T-helper 1 cell treated with Interleukin-12 subunit alpha and Interleukin-12 subunit beta and Interleukin-4 antibody, amounts not matched to agents 30 ng/mL and 1 ng/mL, for 36 hours (primary cell): ENCODE measurements at regions not wholly inside any gene's neighbourhood (a gene's known extent, or its start where the extent isn't known, plus 50 kb on each side); places are given as distances from the start of the nearest gene placed in this dataset.

Experiments used
- intact Hi-C: fragments of 100-400 bp; cut with micrococcal nuclease; formaldehyde crosslinking; loops from one replicate; pipeline ENCODE4 v1.15.1; 2024

- intact Hi-C loops = no loop called here
Observed at GRCh38 chr22:23522623-23523251, 57.4 kb downstream of the IGLL1 start.

DNA sequence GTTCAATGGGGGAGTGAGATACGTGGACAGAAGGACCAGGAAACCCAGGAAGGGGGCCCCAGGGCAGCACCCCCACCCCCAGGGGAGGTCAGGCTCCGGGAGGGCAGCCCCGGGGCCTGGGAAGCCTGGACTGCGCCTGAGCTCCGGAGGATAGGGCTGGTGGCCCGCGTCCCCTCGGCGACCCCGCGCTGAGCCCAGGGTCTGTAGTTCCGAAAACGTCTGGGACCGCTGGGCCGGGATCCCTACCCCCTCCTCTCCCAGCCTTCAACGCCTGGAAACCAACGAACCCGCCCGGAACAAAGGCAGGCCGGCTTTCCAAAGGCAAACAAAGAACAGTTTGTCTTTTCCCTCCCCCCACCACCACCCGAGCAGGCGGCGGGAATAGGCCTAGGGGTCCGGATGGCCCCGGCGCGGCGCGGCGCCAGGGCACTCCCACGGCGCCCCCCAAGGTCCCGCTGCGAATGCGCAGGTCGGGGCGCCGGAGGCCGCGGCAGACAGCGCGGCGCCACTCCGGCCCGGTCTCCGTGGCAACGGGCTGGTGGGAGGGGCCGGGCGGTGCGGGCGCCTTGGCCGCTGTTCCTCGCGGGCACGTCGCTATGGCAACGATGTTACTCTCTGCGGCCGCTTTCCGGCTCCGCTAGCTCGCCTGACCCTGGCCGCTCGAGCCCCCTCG lies 58.5 kb downstream of the IGLL1 start:
- intact Hi-C loops = no loop called here

- intact Hi-C loops = no loop called here
Observed at GRCh38 chr22:23520863-23521440, 59.1 kb downstream of the IGLL1 start.

DNA sequence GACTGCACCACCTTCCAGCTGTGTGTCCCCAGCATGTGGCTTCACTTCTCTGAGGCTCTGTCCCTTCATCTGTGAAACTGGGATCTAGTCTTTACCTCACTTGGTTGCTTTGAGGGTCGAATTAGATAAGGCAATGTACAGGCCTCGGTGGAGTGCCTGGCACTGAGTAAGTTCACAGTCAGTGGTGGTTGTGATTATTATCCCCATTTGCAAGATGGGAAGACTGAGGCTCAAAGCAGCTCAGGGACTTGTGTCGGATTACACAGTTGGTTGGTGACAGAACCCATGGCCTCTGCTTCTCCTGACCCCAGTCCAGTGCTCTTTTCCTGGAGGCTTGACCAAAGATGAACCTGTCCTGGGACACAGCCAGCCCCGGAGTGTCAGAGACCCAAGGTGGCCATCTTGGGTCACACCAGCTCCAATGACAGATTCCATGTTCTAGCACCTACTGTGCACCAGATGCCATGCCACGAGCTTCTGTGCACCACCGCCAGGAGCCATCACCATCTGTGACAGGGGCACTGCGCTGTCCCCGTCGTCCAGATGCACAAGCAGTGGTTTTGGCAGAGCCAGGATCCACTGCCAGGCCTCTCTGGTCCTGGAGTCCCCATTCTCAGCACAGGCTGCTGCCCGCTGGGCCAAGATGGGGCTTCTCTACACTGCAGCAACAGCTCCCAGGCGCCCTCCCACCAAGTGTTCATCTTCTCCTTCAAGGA lies 60.5 kb downstream of the IGLL1 start:
- intact Hi-C loops = no loop called here

DNA sequence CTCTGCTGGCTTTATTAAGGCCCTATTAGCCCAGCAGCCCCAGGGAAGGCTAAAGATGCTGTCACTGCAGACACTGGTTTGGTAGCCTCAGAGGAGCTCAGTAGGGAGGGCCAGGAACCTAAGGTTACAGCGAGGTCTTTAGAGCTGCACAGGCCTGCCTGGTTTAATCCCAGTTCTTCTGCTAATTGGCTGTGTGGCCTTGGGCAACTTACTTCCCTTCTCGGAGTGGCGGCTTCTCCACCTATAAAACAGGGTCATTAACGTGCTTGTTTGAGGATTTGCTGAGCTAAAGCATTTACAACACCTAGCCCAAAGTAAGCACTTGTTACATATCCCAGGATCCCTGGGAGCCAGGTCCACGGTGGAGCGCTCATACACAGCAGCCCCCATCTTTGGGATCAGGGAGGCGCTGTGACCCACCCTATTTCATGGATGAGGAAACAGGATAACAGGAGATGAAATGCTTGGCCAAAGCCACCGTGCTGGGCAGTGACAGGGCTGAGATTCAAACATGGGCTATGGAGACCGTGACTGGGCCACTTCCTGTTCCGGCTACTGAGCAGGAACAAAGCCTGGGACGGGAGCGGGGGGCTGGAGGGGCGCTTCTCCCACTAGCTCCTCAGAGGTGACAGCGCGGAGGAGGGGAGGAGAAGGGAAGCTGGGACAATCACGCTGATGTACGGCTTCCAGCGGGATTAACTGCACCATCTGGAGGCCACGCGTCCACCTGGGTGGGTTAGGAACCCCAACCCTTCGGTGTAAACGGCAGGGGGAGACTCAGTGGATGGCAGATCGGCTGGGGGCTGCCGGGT lies 61.5 kb downstream of the IGLL1 start:
- intact Hi-C loops = no loop called here

- intact Hi-C loops = no loop called here
Observed at GRCh38 chr22:23517804-23518375, 62.2 kb downstream of the IGLL1 start.

DNA sequence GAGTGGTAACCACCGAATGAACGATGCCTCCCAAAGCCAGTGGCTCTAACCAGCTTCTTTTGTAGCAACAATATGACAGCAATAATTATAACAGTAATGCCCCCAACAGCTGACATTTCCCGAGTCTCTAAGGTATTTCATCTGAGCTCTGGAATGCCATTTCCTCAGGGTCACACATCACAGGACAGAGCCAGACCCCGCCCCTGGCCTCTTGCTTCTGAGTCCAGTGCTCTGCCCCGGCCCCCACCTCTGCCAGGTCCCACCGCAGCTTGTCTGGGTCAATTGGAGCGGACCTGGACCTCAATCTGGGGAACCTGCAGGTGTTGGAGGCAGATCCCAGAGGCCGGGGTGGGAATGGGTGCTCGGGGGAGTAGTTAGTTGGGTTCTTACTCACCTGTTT lies 63.8 kb downstream of the IGLL1 start:
- intact Hi-C loops = no loop called here

DNA sequence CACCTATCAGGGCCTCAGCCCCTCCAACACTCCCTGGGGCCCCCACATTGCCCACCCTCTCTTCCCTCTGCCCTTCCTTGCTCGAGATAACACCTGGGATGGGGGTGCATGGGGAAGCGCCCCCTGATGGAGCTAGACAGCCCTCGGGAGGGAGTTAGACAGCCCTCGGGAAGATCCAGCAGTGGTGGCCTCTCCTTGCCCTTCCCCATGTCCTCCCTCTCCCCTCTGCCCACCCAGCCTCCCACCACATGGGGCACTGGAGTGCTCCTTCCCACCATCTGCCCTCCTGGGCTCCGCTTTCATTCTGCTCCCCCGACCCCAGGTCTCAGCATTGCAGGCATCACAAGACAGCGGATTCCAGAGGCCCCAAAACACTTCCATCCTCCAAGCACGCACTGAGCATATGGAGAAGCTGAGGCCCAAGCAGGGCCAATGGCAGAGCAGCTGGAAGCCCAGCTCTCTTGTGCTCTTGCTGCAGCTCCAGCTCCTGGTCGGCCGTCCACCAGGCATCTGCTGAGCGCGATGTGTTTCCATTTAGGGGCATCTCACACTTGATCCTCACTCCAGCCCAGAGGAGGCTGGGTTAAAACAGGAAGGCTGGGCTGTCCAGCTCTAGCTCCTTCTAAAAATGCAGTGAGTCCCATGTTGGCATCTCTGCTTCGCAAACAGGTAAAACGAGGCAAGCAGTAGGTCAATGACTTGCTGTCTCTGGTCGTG lies 65.6 kb downstream of the IGLL1 start:
- intact Hi-C loops = no loop called here

DNA sequence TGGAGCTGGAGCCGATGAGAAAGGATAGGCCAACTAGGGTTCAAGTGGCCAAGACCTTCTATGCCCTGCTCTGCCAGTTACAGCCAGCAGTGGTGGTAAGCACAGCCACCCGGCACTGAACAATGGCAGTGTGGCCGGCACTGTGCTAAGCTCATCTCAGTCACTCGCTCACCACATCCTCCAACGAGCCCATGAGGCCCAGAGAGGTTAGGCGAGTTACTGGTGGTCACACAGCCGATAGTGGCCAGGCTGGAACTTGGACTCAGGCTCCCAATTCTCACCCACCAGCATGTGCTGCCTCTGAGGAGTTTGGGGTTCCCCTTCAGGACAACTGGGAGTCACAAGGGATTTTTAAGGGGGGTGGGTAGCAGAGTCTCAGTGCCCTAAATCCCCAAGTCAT lies 66.4 kb downstream of the IGLL1 start:
- intact Hi-C loops = no loop called here

DNA sequence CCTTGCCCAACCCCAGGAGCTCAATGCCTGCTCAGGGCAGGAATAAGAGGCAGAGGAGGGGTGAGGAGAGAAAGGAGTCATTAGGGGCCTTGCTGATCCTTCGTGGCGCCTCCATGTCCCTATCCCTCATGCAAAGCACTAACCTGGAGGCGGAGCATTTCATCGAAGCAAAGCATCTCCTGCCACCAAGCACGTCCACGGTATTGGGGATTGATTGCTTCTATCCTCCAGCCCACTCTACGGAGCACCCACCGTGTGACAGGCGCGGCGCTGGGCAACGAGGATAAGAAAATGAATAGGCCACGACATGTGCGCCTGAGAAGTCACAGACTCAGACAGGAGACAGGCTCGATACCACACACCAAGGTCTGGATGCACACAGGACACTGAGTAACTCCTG lies 67.0 kb downstream of the IGLL1 start:
- intact Hi-C loops = no loop called here

- intact Hi-C loops = no loop called here
Observed at GRCh38 chr22:23512721-23513120, 67.4 kb downstream of the IGLL1 start.

DNA sequence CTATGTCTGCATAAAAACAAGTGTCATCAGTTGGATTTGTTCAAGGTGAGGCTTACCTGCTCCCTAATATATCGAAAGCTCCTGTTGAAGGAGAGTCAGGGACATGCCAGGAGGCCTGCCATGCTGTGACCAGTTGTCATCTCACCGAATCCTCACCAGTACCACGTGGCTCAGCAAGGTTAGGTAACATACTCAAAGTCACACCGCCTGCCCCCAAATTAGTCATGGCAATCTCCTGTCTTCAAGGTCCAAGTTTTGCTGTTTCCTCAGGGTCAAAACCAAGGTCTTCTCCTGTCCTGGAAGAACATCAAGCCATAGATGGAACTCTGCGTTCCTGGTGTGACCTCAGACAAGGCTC lies 67.8 kb downstream of the IGLL1 start:
- intact Hi-C loops = no loop called here

GRCh38 chr22:23511627-23512347 lies 68.3 kb downstream of the IGLL1 start:
- intact Hi-C loops = no loop called here

GRCh38 chr22:23509571-23510302 lies 70.4 kb downstream of the IGLL1 start:
- intact Hi-C loops = no loop called here

DNA sequence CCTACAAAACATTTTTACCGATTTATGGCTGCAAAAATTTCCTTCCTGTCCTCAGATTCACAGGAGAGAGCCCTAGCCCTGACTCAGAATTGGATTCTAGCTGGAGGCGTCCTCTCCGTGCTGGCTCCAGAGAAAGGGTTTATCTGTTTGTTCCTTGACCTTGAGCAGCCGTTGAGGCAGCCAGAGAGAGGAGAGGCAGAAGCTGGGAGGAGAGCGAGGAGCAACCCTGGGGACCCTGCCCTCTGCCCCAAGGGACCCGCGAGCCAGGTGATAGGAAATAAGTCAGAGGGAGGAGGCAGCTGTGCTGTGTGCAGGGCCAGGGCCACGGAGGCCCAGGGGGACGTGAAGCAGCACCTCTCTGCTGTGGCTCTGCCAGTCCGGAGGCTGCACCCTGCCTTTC lies 75.6 kb downstream of the IGLL1 start:
- intact Hi-C loops = no loop called here

- intact Hi-C loops = no loop called here
Observed at GRCh38 chr22:23503736-23504440, 76.2 kb downstream of the IGLL1 start.

DNA sequence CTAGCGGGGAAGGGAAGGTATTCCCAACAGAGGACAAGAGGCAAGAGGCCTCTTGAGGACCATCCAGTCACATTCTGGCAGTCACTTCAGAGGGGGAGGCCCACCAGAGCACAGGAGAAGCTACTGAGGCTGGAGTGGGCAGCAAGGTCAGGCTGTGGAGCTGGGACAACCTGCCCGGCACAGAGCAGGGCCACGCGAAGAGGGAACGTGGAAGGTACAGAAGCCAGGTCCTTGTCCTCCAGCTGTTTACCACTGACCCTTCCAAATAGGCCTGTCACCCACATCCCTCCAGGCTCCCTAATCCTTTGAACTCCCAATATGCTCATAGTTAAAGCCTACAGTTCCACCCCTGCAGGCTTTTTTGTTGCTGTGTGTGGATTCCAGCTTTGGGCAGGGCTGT lies 76.9 kb downstream of the IGLL1 start:
- intact Hi-C loops = no loop called here

DNA sequence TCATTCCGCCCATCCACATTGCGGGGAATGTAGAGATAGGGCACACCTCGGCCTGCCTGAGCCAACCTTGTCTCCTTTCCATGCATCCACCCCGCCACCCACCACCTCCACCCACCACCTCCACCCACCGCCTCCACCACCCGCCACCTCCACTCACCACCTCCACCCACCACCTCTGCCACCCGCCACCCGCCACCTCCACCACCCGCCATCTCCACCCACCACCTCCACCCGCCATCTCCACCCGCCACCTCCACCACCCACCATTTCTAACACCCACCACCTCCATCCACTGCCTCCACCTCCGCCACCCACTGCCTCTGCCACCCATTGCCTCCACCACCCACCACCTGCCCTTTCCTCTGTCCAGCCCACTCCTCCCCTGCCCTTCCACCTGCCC lies 78.4 kb downstream of the IGLL1 start:
- intact Hi-C loops = no loop called here

- intact Hi-C loops = no loop called here
Observed at GRCh38 chr22:23501261-23501619, 78.8 kb downstream of the IGLL1 start.
